HG03280 (cell line): ENCODE measurements at regions not wholly inside any gene's neighbourhood (a gene's known extent, or its start where the extent isn't known, plus 50 kb on each side); places are given as distances from the start of the nearest gene placed in this dataset.

Source experiments
- ATAC-seq: cut with Tn5 transposase; IDR thresholded peaks from one replicate; pipeline ENCODE4 v1.9.1; 2021; ENCODE audit warnings: mild to moderate bottlenecking, moderate library complexity; ENCODE audit not compliant: unreplicated experiment

DNA sequence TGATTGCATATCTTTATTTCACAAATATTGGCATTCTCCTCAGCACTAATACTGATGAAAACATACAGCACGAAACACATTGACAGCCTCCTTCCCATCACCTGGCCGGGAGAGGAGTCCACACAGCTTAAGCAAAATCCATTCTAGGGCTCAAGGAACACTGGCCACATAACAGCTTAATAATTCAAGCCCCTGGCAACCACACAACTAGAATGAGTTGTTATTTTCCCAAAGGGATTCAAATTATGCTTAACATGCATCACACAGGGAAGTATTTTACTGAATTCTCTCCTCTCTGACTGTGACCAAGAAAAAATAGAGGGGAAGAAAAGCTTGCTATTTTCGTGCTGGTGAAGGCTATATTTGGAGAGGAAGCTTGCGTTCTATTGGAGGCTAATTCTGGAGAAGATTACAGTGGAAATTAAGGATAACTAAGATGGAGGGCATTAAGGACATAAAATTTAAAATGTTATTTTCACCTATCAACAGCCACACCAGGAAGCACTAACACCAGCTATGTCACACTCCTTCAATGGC, 198.5 kb downstream of the ADGRG6 start:
- ATAC-seq = no peak

DNA sequence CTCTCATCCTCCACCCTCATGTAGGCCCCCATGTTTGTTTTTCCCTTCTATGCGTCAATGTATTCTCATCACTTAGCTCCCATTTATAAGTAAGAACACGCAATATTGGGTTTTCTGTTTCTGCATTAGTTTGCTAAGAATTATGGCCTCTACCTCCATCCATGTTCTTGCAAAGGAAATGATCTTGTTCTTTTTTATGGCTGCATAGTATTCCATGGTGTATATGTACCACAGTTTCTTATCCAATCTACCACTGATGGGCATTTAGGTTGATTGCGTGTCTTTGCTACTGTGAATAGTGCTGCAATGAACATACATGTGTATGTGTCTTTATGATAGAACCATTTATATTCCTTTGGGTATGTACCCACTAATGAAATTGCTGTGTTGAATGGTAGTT, 200.0 kb downstream of the ADGRG6 start:
- ATAC-seq = no peak

DNA sequence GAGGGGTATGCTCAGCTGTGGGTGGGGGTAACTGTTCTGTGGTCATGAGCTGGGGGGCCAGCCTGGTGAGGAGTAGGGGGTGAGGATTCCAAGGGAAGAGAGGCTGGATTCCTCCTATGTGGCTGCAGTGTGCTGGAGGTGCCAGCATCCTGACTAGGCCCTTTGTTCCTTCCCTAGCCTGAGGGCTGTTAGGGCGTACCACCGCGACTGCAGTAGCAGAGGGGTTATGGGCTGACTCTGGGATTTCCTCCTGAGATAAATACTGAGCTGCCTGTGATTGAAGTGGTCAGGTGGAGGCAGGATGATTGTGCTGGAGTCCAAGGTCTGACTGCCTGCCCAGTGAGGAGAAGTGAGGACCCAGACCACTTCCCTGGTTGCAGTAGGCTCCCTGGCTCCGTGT, 205.3 kb downstream of the ADGRG6 start:
- ATAC-seq = no peak

DNA sequence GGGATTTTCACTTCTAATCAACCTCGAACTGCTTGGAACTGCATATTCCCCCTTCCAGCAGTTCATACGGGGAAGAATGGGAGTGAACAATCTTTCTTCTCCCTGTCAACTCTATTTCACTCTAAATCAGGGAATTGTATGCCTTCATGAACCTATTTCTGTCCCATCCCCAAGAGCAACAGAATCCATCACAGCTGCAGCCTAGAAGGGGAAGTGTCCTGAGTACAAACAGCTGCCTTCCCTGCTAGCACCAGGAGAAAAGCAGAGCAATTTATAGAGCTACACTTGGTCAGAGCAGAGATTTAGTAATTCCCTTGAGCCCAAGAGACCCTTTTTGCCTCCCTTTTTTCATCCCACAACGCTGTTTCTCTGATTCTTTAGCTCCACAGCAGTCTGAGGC, 208.4 kb downstream of the ADGRG6 start:
- ATAC-seq = no peak

DNA sequence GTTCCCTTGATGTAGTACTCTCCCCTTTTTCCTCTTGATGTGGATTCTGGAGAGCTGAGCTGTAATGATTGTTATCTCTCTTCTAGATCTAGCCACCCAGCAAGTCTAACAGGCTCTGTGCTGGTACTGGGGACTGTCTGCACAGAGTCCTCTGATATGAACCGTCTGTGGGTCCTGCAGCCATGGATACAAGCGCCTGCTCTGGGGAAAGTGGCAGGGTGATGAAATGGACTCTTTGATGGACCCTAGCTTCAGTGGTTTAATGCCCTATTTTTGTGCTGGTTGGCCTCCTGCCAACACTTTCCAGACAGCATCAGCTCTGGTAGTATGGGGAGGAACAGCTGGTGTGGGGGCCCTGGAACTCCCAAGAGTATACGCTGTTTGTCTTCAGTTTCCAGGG, 216.3 kb downstream of the ADGRG6 start:
- no peak for ATAC-seq

DNA sequence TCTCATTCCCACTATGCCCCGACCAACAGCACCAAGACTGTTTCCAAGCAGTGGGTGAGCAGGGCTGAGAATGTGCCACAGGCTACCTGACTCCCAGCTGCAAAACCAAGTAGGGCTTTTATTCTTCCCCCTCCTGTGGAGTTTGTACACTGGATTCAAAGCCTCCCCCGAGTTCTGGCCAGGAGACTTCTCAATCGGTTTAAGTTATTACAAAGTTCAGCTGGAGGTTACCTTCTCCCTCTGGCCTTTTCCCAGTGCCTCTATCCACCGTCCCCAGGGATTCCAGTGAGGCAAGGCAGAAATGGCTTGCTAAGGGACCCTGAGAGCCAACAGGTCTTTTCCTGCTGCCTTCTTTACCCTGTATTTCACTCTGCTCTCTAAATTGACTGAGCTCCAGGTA, 217.0 kb downstream of the ADGRG6 start:
- ATAC-seq = no peak

DNA sequence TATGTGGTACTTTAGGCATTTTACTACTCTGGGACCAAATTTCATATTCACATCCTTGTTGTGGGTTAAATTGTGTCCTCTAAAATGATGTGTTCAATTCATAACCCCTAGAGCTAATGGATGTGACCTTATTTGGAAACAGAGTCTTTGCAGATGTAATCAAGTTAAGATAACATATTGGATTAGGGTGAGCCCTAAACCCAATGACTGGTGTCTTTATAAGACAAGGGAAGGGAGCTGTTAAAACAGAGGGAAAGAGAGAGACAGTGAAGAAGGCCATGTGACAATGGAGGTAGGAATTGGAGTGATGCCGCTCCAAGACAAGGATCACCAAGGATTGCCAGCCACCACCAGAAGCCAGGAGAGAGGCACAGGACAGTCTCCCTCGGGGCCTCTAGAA, 220.0 kb downstream of the ADGRG6 start:
- no peak for ATAC-seq

DNA sequence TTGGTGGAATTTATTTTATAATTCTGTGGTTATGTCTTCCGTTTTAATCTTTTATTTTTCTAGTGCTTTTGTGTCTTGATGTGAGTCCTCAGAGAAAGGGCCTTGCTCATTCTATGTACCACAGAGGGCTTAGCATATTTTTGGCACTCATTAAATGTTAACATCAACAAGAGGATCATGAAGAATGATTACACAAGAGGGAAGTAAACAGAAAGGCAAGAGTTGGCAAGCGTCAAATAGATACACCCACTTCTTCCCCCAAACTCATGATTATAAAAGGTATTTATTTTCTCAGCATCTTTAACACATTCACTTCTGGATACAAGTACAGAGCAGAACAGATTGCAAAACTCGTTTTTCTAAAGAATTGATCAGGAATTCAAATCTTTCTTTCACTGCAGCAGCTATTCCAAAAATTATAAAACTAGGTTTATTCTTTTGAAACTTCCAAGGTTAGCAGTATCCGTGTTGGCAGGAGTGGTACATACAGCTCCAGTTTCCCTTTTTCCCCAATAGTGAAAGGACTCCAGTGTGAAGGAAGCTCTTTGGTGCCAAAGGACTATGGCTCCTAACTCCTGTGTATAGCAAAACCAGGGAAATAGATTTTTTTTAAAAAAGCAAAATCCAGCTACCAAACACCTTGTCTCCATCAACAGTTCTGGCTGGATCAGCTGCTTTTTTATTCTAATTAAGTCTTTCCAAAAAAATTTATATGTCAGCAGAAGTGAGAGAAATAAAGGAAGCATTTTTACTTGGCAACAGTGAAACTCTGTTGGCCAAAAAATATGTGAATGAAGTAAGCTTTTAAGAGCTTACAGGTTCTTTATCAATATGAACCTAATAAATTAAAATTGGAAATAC, 221.9 kb downstream of the ADGRG6 start:
- ATAC-seq = no peak

DNA sequence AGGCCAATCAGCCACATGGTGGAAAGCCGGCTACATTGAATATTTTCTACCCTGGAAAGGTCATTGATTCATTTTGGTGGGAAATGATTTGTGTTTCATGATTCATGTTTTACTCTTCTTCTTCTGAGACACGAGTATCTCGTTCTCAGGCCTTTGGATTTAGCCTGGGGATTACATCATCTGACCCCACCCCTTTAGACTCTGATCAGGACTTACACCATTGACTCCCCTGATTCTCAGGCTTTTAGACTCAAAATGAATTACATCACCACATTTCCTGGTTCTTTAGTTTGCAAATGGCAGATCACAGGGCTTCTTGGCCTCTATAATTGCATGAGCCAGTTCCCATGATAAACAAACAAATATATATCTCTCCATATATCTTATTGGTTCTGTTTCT, 228.8 kb downstream of the ADGRG6 start:
- ATAC-seq = no peak

DNA sequence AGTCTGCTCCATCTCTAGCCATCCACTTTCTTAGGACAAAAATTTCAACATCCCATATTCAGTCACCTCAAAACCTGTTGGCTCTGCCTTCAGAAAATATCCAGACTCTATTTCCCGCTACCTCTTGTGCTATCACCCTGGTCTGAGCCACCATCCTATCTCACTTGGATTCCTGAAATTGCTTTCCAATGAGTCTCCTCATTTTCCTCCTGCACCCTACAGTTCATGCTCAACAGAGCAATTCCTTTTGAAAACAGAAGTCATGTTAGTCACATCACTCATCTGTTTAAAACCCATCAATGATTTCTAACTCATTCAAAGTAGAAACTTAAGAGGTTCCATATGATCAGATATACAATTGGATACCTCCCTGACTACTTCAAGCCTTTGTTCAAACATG, 229.9 kb downstream of the ADGRG6 start:
- ATAC-seq = no peak

DNA sequence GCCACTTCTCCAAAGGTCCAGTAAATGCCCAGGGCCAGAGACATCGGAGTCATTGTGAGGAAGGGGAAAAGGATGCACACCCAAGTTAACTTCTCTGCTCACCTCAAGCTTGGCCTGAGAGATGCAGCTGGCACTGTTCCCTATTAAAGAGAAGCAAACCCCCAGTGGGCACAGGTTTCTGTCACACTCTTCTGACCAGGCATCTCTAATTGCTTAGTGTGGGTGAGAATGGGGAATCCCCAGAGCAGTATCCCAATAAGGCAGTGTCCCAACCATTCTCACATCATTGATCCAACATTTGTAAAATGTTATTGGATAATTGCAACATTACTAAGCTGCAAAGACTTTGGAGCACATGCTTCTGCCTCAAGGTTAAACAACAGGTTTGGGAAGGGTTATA, 232.3 kb downstream of the ADGRG6 start:
- no peak for ATAC-seq

DNA sequence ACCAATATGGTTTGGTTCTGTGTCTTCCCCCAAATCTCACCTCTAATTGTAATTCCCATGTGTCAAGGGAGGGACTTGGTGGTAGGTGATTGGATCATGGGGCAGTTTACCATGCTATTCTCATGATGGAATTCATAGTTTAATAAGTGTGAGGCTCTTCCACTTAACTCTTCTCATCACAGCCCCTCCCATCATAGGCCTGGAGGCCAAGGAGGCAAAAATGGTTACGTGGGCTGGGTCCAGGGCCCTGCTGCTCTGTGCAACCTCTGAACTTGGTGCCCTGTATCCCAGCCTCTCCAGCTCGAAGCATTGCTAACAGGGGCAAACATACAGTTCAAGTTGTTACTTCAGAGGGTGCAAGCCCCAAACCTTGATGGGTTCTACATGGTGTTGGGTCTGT, 232.7 kb downstream of the ADGRG6 start:
- ATAC-seq = no peak

DNA sequence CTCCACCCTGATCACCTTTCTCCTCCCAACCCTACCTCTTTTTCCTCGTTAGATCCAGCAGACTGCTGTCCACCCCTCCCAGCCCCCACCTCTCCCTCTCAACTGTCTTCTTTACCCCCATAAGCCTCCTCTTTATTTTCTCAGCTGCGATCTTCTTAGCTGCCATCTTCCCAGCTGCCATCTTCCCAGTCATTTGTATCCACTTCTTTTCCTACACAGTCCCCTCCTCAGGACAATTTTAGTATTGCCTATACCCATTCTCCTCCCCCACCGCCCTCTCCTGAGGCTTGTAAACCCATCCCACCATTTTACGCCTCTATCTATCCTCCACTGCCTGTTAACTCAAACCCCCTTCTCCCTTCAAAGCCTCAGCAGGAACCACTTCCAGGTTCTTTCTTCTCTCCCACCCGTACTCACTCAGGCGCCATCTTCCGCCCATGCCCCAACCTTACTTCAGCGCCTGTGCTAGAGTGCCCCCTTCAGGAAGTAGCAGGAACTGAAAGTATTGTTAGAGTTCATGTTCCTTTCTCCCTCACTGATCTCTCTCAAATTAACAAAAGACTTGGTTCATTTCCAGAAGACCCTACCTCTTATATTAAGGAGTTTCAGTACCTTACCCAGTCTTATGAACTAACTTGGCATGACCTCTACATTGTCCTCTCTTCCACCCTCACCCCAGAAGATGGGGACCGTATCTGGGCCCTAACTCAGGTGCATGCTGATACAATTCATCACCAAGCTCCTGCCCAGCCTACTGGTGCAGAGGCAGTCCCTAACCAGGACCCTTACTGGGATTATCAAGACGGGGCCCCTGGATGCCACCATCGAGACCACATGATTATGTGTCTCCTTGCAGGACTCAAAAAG, 236.0 kb downstream of the ADGRG6 start:
- ATAC-seq = no peak

DNA sequence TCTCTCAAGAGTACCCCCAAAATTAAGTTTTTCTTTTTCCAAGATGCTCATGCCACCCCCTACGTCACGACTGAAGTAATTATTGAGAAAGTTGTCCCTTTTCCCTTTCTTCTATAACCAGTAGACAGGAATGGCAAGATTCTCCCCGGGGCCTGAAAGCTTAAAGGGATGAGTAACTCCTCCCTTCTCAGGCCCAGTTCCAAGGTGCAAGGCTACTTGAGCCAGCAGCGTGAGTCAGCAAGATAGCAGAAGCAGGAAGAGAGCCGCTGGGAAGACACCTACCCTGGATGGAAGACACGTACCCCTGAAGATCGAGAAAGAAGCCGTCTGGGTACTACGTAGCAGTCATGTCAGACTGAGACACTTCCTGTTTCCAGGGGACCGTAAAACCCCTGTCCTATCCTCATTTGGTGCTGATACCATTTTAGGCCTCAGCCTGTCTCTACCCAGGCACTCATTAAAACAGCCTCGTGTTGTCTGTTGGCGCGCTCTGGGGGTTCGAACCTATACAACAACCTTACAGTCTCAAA, 241.0 kb downstream of the ADGRG6 start:
- no peak for ATAC-seq

DNA sequence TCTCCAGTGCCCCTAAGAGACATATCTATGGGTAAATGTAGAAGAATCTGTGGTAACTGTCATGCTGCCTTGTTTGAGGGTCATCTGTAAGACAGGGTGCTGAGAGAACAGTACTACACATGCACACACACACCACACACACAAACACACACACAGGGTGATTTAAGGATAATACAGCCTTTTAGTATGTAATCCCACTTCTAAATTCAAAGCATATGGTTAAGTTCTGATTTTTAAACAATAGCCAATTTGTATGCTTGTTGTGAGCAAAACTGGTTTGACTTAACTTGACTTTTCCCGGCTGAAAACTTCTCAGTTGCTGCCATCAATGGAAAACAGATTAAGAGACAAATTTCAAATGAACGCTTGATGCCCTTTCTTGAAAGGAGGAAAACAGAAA, 241.8 kb downstream of the ADGRG6 start:
- ATAC-seq = no peak

DNA sequence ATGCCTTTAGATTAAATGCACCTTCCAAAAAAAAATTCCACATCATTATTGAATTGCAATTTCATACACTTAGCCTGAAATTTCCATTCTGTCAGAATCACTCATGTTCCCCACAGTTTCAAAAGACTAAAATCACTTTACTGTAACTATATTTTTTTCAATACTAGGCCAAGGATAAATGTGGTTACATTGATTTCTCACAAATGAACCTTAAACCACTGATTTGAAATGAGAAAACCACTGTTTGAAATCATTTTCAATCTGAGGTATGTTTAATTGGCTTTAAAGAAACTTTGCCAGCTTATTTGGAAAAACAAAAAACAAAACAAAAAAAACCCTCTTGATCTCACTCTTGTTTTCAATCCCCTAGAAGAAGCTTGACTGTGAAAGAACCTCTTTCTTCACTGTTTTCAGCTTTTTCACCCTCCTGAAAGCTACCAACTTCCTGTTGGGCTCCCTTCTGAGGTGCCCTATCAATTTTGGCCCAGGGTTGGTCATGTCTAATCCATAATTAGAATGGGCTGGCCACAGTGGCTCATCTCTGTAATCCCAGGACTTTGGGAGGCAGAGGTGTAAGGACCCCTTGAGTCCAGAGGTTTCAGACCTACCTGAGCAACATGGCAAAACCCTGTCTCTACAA, 242.5 kb downstream of the ADGRG6 start:
- no peak for ATAC-seq

DNA sequence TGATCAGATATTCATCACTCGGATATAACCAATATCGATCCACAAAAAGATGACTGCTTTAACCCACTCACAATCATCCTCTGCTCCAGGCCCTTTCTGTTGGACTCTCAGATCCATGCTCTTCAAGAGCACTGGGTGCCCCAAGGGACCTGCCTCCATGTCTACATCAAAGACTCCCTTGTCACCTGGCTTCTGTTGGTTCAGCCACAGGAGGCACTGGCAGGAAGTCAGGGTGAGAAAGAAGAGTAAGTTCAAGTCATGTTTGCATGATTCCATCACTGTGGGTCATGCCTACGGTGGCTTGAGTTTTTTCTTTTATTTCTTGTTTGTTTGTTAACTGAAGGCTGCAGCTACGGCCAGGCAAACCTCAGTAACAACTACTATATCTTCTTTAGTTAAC, 243.3 kb downstream of the ADGRG6 start:
- no peak for ATAC-seq

DNA sequence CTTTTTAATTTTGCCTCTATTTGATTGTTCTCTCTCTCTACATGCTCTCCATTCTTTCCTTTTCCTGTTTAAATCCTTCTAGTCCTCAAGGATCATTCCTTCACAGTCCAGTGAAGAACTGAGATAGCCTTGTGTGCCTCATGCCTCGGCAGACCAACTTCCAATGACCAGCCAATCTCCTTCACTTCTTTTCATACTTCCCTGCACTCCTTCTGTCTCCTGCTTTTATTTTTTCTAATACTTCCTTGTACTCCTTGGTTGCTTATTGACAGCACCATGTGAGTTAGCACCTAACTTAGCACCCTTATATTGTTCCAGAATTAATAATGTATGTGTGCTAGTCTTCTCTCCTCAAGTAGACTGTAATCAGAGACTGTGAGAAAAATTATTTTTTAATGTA, 246.8 kb downstream of the ADGRG6 start:
- no peak for ATAC-seq

DNA sequence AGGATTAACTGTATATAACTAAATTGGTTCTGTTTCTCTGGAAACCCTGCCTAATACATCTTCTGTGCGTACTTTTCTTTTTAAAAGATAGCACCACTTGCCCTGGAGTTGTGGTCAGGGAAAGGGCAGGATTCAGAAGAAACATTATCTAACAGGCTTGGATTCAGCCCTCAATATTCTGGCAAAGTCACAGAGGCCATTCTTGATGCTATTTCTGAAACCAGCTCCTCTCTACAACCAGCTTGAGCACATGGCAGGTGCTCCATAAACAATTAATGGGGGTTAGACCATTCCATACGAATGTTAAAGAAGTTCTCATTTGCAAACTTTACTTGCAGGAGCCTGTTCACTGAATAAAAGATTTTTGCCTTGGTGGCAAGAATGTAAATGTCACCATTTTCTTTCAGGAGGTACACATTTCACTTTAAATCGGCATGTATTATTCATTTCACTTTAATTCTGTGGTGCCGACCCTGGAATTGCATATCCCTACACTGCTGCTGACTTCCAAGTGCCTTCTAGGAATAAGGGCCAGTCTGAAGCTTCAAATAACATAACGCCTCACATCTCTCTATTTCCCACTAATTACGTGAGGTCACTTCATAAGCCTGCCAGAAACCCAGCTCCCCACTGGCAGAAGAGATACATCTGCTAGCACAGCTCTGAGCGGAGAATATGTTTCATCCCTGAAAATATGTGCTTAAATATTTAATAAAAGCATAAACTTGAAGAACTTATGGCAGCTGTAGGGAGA, 248.7 kb downstream of the ADGRG6 start:
- ATAC-seq = no peak

DNA sequence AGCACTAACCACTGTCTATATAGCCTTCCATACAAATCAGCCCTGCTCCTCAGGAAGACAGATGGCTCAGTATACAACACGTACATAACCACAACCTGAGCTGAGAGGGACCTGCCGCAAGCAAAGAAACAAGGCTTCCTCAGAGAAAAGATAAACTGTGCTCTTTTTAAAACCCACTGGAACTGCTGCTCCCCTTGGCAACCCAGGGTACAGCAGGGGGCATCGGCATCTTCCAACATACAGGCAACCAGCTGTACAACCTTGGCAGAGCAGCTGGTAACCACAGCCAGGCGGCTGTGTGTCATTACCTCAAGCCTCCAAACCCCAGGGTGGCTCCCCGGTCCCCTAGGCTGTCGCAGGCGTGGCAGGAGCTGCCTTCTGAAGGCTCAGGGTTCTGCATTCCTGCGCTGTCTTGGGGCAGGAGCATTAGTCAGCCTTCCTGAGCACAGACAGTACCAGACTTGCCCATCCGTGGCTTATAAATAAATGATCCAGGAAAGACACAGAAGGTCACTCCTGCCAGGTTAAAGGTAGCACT, 249.5 kb downstream of the ADGRG6 start:
- no peak for ATAC-seq
